H9 (cell line): ENCODE measurements at regions not wholly inside any gene's neighbourhood (a gene's known extent, or its start where the extent isn't known, plus 50 kb on each side); places are given as distances from the start of the nearest gene placed in this dataset.

Experiments
- DNase-seq: peaks from one replicate; pipeline ENCODE4 v3.0.0-alpha.2; 2017
- H2AFZ ChIP-seq: one replicate; pipeline ENCODE4 v1.6.1; 2013; ENCODE audit warnings: mild to moderate bottlenecking, low read length, control low read depth, moderate library complexity
- H2AK5ac ChIP-seq: 2 replicates; pipeline ENCODE4 v1.6.1; 2013; ENCODE audit warnings: low read length, control low read depth, mixed read lengths; ENCODE audit not compliant: insufficient read length
- H2BK120ac ChIP-seq: one replicate; pipeline ENCODE4 v1.6.1; 2013; ENCODE audit warnings: low read depth, mild to moderate bottlenecking, low read length, control low read depth, inconsistent platforms; ENCODE audit not compliant: poor library complexity, severe bottlenecking
- H2BK12ac ChIP-seq: 2 replicates; pipeline ENCODE4 v1.6.1; 2013; ENCODE audit warnings: low read length, control low read depth, mixed read lengths, low read depth; ENCODE audit not compliant: insufficient read length
- H2BK15ac ChIP-seq: 2 replicates; pipeline ENCODE4 v1.6.1; 2013; ENCODE audit warnings: low read depth, low read length, control low read depth
- H2BK20ac ChIP-seq: one replicate; pipeline ENCODE4 v1.6.1; 2013; ENCODE audit warnings: low read depth, mild to moderate bottlenecking, low read length, control low read depth, inconsistent platforms; ENCODE audit not compliant: poor library complexity, severe bottlenecking
- H2BK5ac ChIP-seq: 2 replicates; pipeline ENCODE4 v1.6.1; 2013; ENCODE audit warnings: low read length, control low read depth, mixed read lengths; ENCODE audit not compliant: insufficient read length
- H3K14ac ChIP-seq: 2 replicates; pipeline ENCODE4 v1.6.1; 2013; ENCODE audit warnings: low read length, control low read depth; ENCODE audit not compliant: insufficient read depth
- H3K18ac ChIP-seq: 2 replicates; pipeline ENCODE4 v1.6.1; 2013; ENCODE audit warnings: low read depth, mild to moderate bottlenecking, mixed read lengths, low read length, control low read depth; ENCODE audit not compliant: insufficient read length
- H3K23ac ChIP-seq: 2 replicates; pipeline ENCODE4 v1.6.1; 2013; ENCODE audit warnings: low read length, control low read depth, mixed read lengths, low read depth; ENCODE audit not compliant: insufficient read length
- H3K23me2 ChIP-seq: 2 replicates; pipeline ENCODE4 v1.6.1; 2013; ENCODE audit warnings: low read depth, mild to moderate bottlenecking, mixed read lengths, low read length, control low read depth; ENCODE audit not compliant: insufficient read length, poor library complexity, severe bottlenecking
- H3K27ac ChIP-seq: 2 replicates; pipeline ENCODE4 v1.5.1; 2013; ENCODE audit warnings: low read length, control low read depth, mixed read lengths, low read depth; ENCODE audit not compliant: insufficient read length
- H3K27me3 ChIP-seq: 2 replicates; pipeline ENCODE4 v1.6.1; 2013; ENCODE audit warnings: low read length, control low read depth, inconsistent platforms; ENCODE audit not compliant: insufficient read depth
- H3K4ac ChIP-seq: 2 replicates; pipeline ENCODE4 v1.6.1; 2013; ENCODE audit warnings: low read depth, mild to moderate bottlenecking, control low read depth, inconsistent platforms, low read length, moderate library complexity
- H3K4me1 ChIP-seq: 2 replicates; pipeline ENCODE4 v1.6.1; 2013; ENCODE audit warnings: low read length, control low read depth, inconsistent platforms; ENCODE audit not compliant: insufficient read depth
- H3K4me2 ChIP-seq: 2 replicates; pipeline ENCODE4 v1.6.1; 2013; ENCODE audit warnings: low read length, control low read depth, mixed read lengths; ENCODE audit not compliant: insufficient read length, insufficient read depth
- H3K56ac ChIP-seq: 2 replicates; pipeline ENCODE4 v1.6.1; 2013; ENCODE audit warnings: low read depth, mild to moderate bottlenecking, mixed read lengths, low read length, control low read depth; ENCODE audit not compliant: insufficient read length
- H3K79me1 ChIP-seq: 2 replicates; pipeline ENCODE4 v1.6.1; 2013; ENCODE audit warnings: low read depth, mild to moderate bottlenecking, moderate library complexity, low read length, control low read depth, inconsistent platforms; ENCODE audit not compliant: insufficient read depth, poor library complexity, severe bottlenecking
- H3K79me2 ChIP-seq: 2 replicates; pipeline ENCODE4 v1.6.1; 2013; ENCODE audit warnings: low read length, control low read depth, inconsistent platforms; ENCODE audit not compliant: insufficient read depth
- H3K9ac ChIP-seq: 2 replicates; pipeline ENCODE4 v1.6.1; 2013; ENCODE audit warnings: low read length, control low read depth, mixed read lengths; ENCODE audit not compliant: insufficient read length; ENCODE audit errors: extremely low read depth
- H3K9me3 ChIP-seq: one replicate; pipeline ENCODE4 v1.6.1; 2013; ENCODE audit warnings: low read depth, low read length, inconsistent platforms; ENCODE audit not compliant: control insufficient read depth
- H3T11ph ChIP-seq: one replicate; pipeline ENCODE4 v1.6.1; 2013; ENCODE audit warnings: mild to moderate bottlenecking, low read length, control low read depth, inconsistent platforms
- H4K20me1 ChIP-seq: one replicate; pipeline ENCODE4 v1.6.1; 2013; ENCODE audit not compliant: control insufficient read depth, insufficient read length, insufficient read depth
- H4K5ac ChIP-seq: 2 replicates; pipeline ENCODE4 v1.6.1; 2013; ENCODE audit warnings: low read depth, mild to moderate bottlenecking, mixed read lengths, low read length, control low read depth; ENCODE audit not compliant: insufficient read length
- H4K8ac ChIP-seq: replicated peaks from 2 replicates; pipeline ENCODE4 v1.6.1; 2013; ENCODE audit warnings: low read length, control low read depth, mixed read lengths, low read depth; ENCODE audit not compliant: insufficient read length
- H4K91ac ChIP-seq: 2 replicates; pipeline ENCODE4 v1.6.1; 2013; ENCODE audit warnings: low read depth, mild to moderate bottlenecking, moderate library complexity, mixed read lengths, low read length, control low read depth; ENCODE audit not compliant: insufficient read length
- H3K27ac Mint-ChIP-seq, 3 experiments: 2 replicates in 2 of 3; 3 replicates in 1 of 3; pipeline ENCODE4 v1.8.0; 2020 to 2021; ENCODE audit warnings: mixed read lengths in 3 of 3, mild to moderate bottlenecking in 1 of 3, moderate library complexity in 1 of 3
- H3K27me3 Mint-ChIP-seq: 2 replicates; pipeline ENCODE4 v1.8.0; 2021; ENCODE audit warnings: low read depth, mild to moderate bottlenecking, moderate library complexity, mixed read lengths
- H3K36me3 Mint-ChIP-seq, 3 experiments: 2 replicates in 2 of 3; 3 replicates in 1 of 3; pipeline ENCODE4 v1.8.0; 2020 to 2021; ENCODE audit warnings: low read depth in 3 of 3, mixed read lengths in 3 of 3; ENCODE audit not compliant: insufficient read depth in 1 of 3
- H3K4me1 Mint-ChIP-seq, 2 experiments: 2 replicates each; pipeline ENCODE4 v1.8.0; 2020; ENCODE audit warnings: mixed read lengths in 2 of 2
- H3K4me3 Mint-ChIP-seq, 2 experiments: 2 replicates in 1 of 2; 3 replicates in 1 of 2; pipeline ENCODE4 v1.8.0; 2020 to 2021; ENCODE audit warnings: mild to moderate bottlenecking in 2 of 2, mixed read lengths in 2 of 2, moderate library complexity in 1 of 2
- H3K9me3 Mint-ChIP-seq, 2 experiments: 2 replicates in 1 of 2; 3 replicates in 1 of 2; pipeline ENCODE4 v1.8.0; 2020; ENCODE audit warnings: mild to moderate bottlenecking in 2 of 2, mixed read lengths in 2 of 2, moderate library complexity in 1 of 2
- CTCF ChIP-seq: fragments of 200-600 bp; sonication (generic); conservative IDR thresholded peaks from 3 replicates; pipeline ENCODE4 v1.8.0; 2021; ENCODE audit warnings: antibody characterized with exemption, mild to moderate bottlenecking
- WGBS: extraction: QIAGEN DNeasy Blood & Tissue Kit; methylation state at CpG from one replicate; pipeline ENCODE4 v1.1.7; 2013; ENCODE audit warnings: missing lambda C conversion rate, low lambda C conversion rate, mixed read lengths; ENCODE audit not compliant: insufficient read length; ENCODE audit errors: extremely low coverage; 5-methylcytosine and 5-hydroxymethylcytosine counted together

- no peak overlapping the region for H3K4me3 Mint-ChIP-seq
- no peak overlapping the region for H4K5ac ChIP-seq
- no peak overlapping the region for H3K23ac ChIP-seq
- no peak overlapping the region for H2AK5ac ChIP-seq
- H3K18ac ChIP-seq: no peak overlapping the region
- H4K8ac ChIP-seq: no peak overlapping the region
- H3K9me3 Mint-ChIP-seq: no peaks in the 10 kb centered on the region
- H3K4ac ChIP-seq: no peak overlapping the region
- no peak overlapping the region for H3K9ac ChIP-seq
- no peaks in the 10 kb centered on the region for H3K79me2 ChIP-seq
- H3K36me3 Mint-ChIP-seq: no peaks in the 10 kb centered on the region
- peak overlapping the region in 1 of 3 experiments; percentile 72; a peak in 2 of 7 replicates for H3K27ac Mint-ChIP-seq
- no peaks in the 10 kb centered on the region for H3K27me3 ChIP-seq
- no peaks in the 10 kb centered on the region for H4K20me1 ChIP-seq
- WGBS: no CpG with 5 or more reads among the region's 2 CpGs
- H3K27ac ChIP-seq: no peak overlapping the region
- no peak for DNase-seq
- H3K4me2 ChIP-seq: no peak overlapping the region
- no peak overlapping the region for H2BK15ac ChIP-seq
- no peaks in the 10 kb centered on the region for H3K9me3 ChIP-seq
- no peak overlapping the region for H3K56ac ChIP-seq
- no peak overlapping the region for H3T11ph ChIP-seq
- peaks cover 18 to 20% of the 10 kb centered on the region in 2 experiments for H3K4me1 Mint-ChIP-seq
- H2BK20ac ChIP-seq: no peak overlapping the region
- no peaks in the 10 kb centered on the region for H3K27me3 Mint-ChIP-seq
- H2BK12ac ChIP-seq: no peak overlapping the region
- no peak overlapping the region for H2BK5ac ChIP-seq
- H2BK120ac ChIP-seq: no peak overlapping the region
- H3K14ac ChIP-seq: no peak overlapping the region
- H4K91ac ChIP-seq: no peak overlapping the region
- H2AFZ ChIP-seq: no peak overlapping the region
- no peaks in the 10 kb centered on the region for H3K79me1 ChIP-seq
- TF ChIP-seq CTCF: no peak
- H3K23me2 ChIP-seq: no peaks in the 10 kb centered on the region
- H3K4me1 ChIP-seq: peaks cover 4% of the 10 kb centered on the region
Observed at GRCh38 chr2:195413944-195414343, 243.1 kb upstream of the SLC39A10 start.
